ENCODE measurements at regions not wholly inside any gene's neighbourhood (a gene's known extent, or its start where the extent isn't known, plus 50 kb on each side); places are given as distances from the start of the nearest gene placed in this dataset.

GRCh38 chr4:116357758-116358157 lies 727.6 kb downstream of the TRAM1L1 start:
- no peak for TF ChIP-seq CTCF (IDR thresholded peaks at IDR 0.05; ENCODE audit: borderline replicate concordance, control extremely low read depth, extremely low read depth, insufficient read depth, missing control alignments)
- DNase-seq (ENCODE audit: low spot score), result no peak
- in situ Hi-C loops (cut with MboI; ENCODE audit: low sequenced_read_pairs, unreplicated experiment), result no loop called here

- no peak for TF ChIP-seq CTCF (IDR thresholded peaks at IDR 0.05; ENCODE audit: borderline replicate concordance, control extremely low read depth, extremely low read depth, insufficient read depth, missing control alignments)
- DNase-seq (ENCODE audit: low spot score), result no peak
- in situ Hi-C loops (cut with MboI; ENCODE audit: low sequenced_read_pairs, unreplicated experiment), result no loop called here
Observed at GRCh38 chr4:116346750-116347149, 738.6 kb downstream of the TRAM1L1 start.

GRCh38 chr4:116343809-116344208 lies 741.6 kb downstream of the TRAM1L1 start:
- DNase-seq (ENCODE audit: low spot score), result no peak
- in situ Hi-C loops (cut with MboI; ENCODE audit: low sequenced_read_pairs, unreplicated experiment), result no loop called here
- no peak for TF ChIP-seq CTCF (IDR thresholded peaks at IDR 0.05; ENCODE audit: borderline replicate concordance, control extremely low read depth, extremely low read depth, insufficient read depth, missing control alignments)

GRCh38 chr4:116342143-116342542 lies 743.2 kb downstream of the TRAM1L1 start:
- DNase-seq (ENCODE audit: low spot score), result no peak
- in situ Hi-C loops (cut with MboI; ENCODE audit: low sequenced_read_pairs, unreplicated experiment), result no loop called here
- no peak for TF ChIP-seq CTCF (IDR thresholded peaks at IDR 0.05; ENCODE audit: borderline replicate concordance, control extremely low read depth, extremely low read depth, insufficient read depth, missing control alignments)

GRCh38 chr4:116332508-116332907 lies 752.9 kb downstream of the TRAM1L1 start:
- DNase-seq (ENCODE audit: low spot score), result no peak
- no peak for TF ChIP-seq CTCF (IDR thresholded peaks at IDR 0.05; ENCODE audit: borderline replicate concordance, control extremely low read depth, extremely low read depth, insufficient read depth, missing control alignments)
- in situ Hi-C loops (cut with MboI; ENCODE audit: low sequenced_read_pairs, unreplicated experiment), result no loop called here

- TF ChIP-seq CTCF (IDR thresholded peaks at IDR 0.05; ENCODE audit: borderline replicate concordance, control extremely low read depth, extremely low read depth, insufficient read depth, missing control alignments), result no peak
- in situ Hi-C loops (cut with MboI; ENCODE audit: low sequenced_read_pairs, unreplicated experiment), result no loop called here
- DNase-seq (ENCODE audit: low spot score), result no peak
Observed at GRCh38 chr4:116328261-116328860, 757.0 kb downstream of the TRAM1L1 start.
